ENCODE measurements at regions not wholly inside any gene's neighbourhood (a gene's known extent, or its start where the extent isn't known, plus 50 kb on each side); places are given as distances from the start of the nearest gene placed in this dataset.
"Not testable (repeated sequence)": the region's sequence is repeated elsewhere in the genome, so short reads cannot be mapped to it uniquely, and the experiment has no call there.

DNA sequence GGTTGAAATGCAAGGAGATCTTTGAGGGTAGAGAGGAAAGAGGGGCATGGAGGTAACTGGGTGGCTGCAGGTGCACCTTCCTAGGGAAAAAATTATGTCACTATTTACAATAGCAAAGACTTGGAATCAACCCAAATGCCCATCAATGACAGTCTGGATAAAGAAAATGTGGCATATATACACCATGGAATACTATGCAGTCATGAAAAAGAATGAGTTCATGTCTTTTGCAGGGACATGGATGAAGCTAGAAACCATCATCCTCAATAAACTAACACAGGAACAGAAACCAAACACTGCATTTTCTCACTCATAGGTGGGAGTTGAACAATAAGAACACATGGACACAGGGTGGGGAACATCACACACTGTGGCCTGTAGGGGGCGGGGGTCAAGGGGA is 243.4 kb upstream of the GHR start:
- TF ChIP-seq, protein P1, sequence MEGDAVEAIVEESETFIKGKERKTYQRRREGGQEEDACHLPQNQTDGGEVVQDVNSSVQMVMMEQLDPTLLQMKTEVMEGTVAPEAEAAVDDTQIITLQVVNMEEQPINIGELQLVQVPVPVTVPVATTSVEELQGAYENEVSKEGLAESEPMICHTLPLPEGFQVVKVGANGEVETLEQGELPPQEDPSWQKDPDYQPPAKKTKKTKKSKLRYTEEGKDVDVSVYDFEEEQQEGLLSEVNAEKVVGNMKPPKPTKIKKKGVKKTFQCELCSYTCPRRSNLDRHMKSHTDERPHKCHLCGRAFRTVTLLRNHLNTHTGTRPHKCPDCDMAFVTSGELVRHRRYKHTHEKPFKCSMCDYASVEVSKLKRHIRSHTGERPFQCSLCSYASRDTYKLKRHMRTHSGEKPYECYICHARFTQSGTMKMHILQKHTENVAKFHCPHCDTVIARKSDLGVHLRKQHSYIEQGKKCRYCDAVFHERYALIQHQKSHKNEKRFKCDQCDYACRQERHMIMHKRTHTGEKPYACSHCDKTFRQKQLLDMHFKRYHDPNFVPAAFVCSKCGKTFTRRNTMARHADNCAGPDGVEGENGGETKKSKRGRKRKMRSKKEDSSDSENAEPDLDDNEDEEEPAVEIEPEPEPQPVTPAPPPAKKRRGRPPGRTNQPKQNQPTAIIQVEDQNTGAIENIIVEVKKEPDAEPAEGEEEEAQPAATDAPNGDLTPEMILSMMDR (IDR thresholded peaks at IDR 0.05; ENCODE audit: borderline replicate concordance, extremely low read depth, low read length, poor library complexity, severe bottlenecking) = not testable (repeated sequence)
- TF ChIP-seq EZH2 (IDR thresholded peaks at IDR 0.05; ENCODE audit: borderline replicate concordance, low read depth, low read length, severe bottlenecking) = not testable (repeated sequence)
